ENCODE measurements at regions not wholly inside any gene's neighbourhood (a gene's known extent, or its start where the extent isn't known, plus 50 kb on each side); places are given as distances from the start of the nearest gene placed in this dataset.

DNA sequence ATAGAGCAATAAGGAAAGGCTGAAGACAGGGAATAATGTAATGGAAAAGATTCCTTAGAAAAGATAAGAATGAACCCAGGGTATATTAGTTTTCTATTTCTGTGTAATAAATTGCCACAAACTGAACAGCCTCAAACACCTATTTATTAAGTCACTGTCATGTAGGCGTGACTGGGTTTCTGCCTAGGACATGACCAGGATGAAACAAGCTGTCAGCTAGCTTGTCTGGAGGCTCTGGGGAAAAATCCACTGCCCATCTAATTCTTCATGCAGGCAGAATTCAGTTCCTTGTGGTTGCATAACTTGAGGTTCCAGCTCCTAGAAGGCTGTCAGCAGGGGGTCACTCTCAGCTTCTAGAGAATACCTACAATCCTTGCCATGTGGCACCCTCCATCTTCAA lies 277.7 kb downstream of the TMA16 start (continued):
- no peak for TF ChIP-seq PHF8 (conservative IDR thresholded peaks at IDR 0.05; ENCODE audit: low read depth, low read length)
- no peak for TF ChIP-seq YY1 (IDR thresholded peaks at IDR 0.05; ENCODE audit: low read depth, low read length)
- TF ChIP-seq SP1 (IDR thresholded peaks at IDR 0.05; ENCODE audit: low read depth, low read length), result no peak
- no peak for TF ChIP-seq CREB1 (IDR thresholded peaks at IDR 0.05)
- TF ChIP-seq KDM1A (IDR thresholded peaks at IDR 0.05; ENCODE audit: borderline replicate concordance, low read length), result no peak
- TF ChIP-seq RFX5 (IDR thresholded peaks at IDR 0.05; ENCODE audit: borderline replicate concordance, low read depth, low read length), result no peak
- no peak for TF ChIP-seq TAF7 (optimal IDR thresholded peaks at IDR 0.05; ENCODE audit: borderline replicate concordance, low read depth, low read length)
- no peak for TF ChIP-seq EGR1 (IDR thresholded peaks at IDR 0.05; ENCODE audit: borderline replicate concordance, low read depth, low read length)

All from H1 (cell line).